ENCODE measurements at regions not wholly inside any gene's neighbourhood (a gene's known extent, or its start where the extent isn't known, plus 50 kb on each side); places are given as distances from the start of the nearest gene placed in this dataset.

DNA sequence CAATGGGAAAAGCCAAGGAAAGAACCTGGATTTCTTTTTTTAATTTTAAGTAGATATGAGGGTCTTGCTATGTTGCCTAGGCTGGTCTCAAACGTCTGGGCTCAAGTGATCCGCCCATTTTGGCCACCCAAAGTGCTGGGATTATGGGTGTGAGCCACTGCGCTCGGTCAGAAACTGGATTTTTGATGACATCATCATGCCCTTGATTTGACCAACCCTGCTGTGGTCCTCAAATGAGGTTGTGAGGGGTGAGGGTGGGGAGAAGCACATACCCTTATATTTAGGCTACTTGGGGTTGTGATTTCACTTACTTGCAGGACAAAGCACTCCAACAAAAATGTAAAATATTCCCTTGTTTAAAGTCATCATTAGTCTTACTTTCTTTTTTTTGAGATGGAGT is 70.4 kb downstream of the C3orf38 start:
- Histone ChIP-seq H3K4me2 (ENCODE audit: low read length) (no peak overlapping the region), H3K27me3 (ENCODE audit: insufficient read depth, low read length) (peaks cover 3% of the 10 kb centered on the region; the same call in 1 of the 2 replicates), H3K4me3 (ENCODE audit: low read depth, low read length, poor library complexity, severe bottlenecking) (no peak overlapping the region), H3K36me3 (ENCODE audit: insufficient read depth, low read length) (no peaks in the 10 kb centered on the region), H3K79me2 (ENCODE audit: insufficient read depth, low read length) (no peaks in the 10 kb centered on the region), H2AFZ (ENCODE audit: low read length) (no peak overlapping the region), H3K9ac (ENCODE audit: low read length) (no peak overlapping the region), H4K20me1 (ENCODE audit: insufficient read depth, low read length) (no peaks in the 10 kb centered on the region), H3K9me2 (ENCODE audit: low read depth, low read length) (no peaks in the 10 kb centered on the region), H3K4me1 (ENCODE audit: insufficient read depth, low read length, severe bottlenecking) (no peaks in the 10 kb centered on the region), H3K9me3 (ENCODE audit: low read length) (no peaks in the 10 kb centered on the region), H3K27ac (ENCODE audit: low read depth, low read length, poor library complexity, severe bottlenecking) (no peak overlapping the region), H3F3A (ENCODE audit: insufficient read depth, low read length) (no peaks in the 10 kb centered on the region)
- TF ChIP-seq, protein P1, sequence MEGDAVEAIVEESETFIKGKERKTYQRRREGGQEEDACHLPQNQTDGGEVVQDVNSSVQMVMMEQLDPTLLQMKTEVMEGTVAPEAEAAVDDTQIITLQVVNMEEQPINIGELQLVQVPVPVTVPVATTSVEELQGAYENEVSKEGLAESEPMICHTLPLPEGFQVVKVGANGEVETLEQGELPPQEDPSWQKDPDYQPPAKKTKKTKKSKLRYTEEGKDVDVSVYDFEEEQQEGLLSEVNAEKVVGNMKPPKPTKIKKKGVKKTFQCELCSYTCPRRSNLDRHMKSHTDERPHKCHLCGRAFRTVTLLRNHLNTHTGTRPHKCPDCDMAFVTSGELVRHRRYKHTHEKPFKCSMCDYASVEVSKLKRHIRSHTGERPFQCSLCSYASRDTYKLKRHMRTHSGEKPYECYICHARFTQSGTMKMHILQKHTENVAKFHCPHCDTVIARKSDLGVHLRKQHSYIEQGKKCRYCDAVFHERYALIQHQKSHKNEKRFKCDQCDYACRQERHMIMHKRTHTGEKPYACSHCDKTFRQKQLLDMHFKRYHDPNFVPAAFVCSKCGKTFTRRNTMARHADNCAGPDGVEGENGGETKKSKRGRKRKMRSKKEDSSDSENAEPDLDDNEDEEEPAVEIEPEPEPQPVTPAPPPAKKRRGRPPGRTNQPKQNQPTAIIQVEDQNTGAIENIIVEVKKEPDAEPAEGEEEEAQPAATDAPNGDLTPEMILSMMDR (IDR thresholded peaks at IDR 0.05; ENCODE audit: low read length): no peak
- TF ChIP-seq EZH2 (IDR thresholded peaks at IDR 0.05; ENCODE audit: borderline replicate concordance, low read length): no peak

DNA sequence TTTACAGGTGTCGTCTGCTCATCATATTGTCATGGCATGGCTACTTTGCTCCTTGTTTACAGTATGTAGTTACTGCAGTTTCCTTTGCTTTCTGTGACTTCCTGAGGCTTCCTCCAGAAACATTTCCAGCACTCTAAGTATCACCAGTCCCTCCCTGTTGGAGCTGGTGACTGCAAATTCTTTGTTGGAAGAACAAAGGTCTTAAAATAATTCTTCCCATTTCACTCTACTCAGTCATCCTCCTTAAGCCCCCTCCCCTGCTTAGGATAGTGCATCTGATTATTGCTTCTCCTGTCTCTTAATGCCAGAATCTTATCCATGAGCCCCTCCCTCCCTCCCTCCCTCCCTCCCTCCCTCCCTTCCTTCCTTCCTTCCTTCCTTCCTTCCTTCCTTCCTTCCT is 72.0 kb downstream of the C3orf38 start:
- Histone ChIP-seq H3K79me2 (ENCODE audit: insufficient read depth, low read length) (no peaks in the 10 kb centered on the region), H3K4me3 (ENCODE audit: low read depth, low read length, poor library complexity, severe bottlenecking) (no peak overlapping the region)
- no peak for TF ChIP-seq EZH2 (IDR thresholded peaks at IDR 0.05; ENCODE audit: borderline replicate concordance, low read length)
- TF ChIP-seq, protein P1 (IDR thresholded peaks at IDR 0.05; ENCODE audit: low read length): no peak

DNA sequence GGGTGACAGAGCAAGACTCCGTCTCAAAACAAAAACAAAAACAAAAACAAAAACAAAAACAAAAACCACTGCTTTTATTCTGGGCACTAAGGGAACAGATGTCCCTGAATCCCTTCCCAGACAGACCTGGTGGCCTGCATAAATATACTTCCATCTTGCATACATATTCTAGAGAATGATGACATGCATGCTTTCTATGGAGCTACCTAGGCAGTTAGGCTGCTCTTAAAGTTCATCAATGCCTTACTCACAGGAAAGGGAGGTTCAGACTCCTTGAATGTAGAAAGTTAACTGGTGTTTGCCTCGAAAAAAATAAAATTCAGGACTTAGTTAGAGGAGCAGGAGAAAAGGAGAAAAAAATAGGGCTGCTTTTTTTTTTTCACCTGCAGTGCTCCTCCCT is 72.6 kb downstream of the C3orf38 start:
- H3K9me3 ChIP-seq (ENCODE audit: low read length): no peaks in the 10 kb centered on the region
- no peak overlapping the region for H3K4me2 ChIP-seq (ENCODE audit: low read length)
- H3K9ac ChIP-seq (ENCODE audit: low read length): no peak overlapping the region
- no peak overlapping the region for H3K4me3 ChIP-seq (ENCODE audit: low read depth, low read length, poor library complexity, severe bottlenecking)
- no peaks in the 10 kb centered on the region for H3K36me3 ChIP-seq (ENCODE audit: insufficient read depth, low read length)
- no peak overlapping the region for H2AFZ ChIP-seq (ENCODE audit: low read length)
- H3F3A ChIP-seq (ENCODE audit: insufficient read depth, low read length): no peaks in the 10 kb centered on the region
- H3K4me1 ChIP-seq (ENCODE audit: insufficient read depth, low read length, severe bottlenecking): no peaks in the 10 kb centered on the region
- no peaks in the 10 kb centered on the region for H4K20me1 ChIP-seq (ENCODE audit: insufficient read depth, low read length)
- H3K27ac ChIP-seq (ENCODE audit: low read depth, low read length, poor library complexity, severe bottlenecking): no peak overlapping the region
- no peaks in the 10 kb centered on the region for H3K9me2 ChIP-seq (ENCODE audit: low read depth, low read length)
- no peaks in the 10 kb centered on the region for H3K79me2 ChIP-seq (ENCODE audit: insufficient read depth, low read length)
- TF ChIP-seq, protein P1 (IDR thresholded peaks at IDR 0.05; ENCODE audit: low read length): no peak
- no peaks in the 10 kb centered on the region for H3K27me3 ChIP-seq (ENCODE audit: insufficient read depth, low read length)

More for the DNA sequence above, 72.0 kb downstream of the C3orf38 start:
- Histone ChIP-seq H3K27ac (ENCODE audit: low read depth, low read length, poor library complexity, severe bottlenecking) (no peak overlapping the region), H3K27me3 (ENCODE audit: insufficient read depth, low read length) (no peaks in the 10 kb centered on the region), H3K4me2 (ENCODE audit: low read length) (no peak overlapping the region), H3K9ac (ENCODE audit: low read length) (no peak overlapping the region), H3K4me1 (ENCODE audit: insufficient read depth, low read length, severe bottlenecking) (no peaks in the 10 kb centered on the region), H4K20me1 (ENCODE audit: insufficient read depth, low read length) (no peaks in the 10 kb centered on the region), H2AFZ (ENCODE audit: low read length) (no peak overlapping the region), H3K9me2 (ENCODE audit: low read depth, low read length) (no peaks in the 10 kb centered on the region), H3F3A (ENCODE audit: insufficient read depth, low read length) (no peaks in the 10 kb centered on the region), H3K9me3 (ENCODE audit: low read length) (no peaks in the 10 kb centered on the region), H3K36me3 (ENCODE audit: insufficient read depth, low read length) (no peaks in the 10 kb centered on the region)

Data from OCI-LY1 (cell line).